ENCODE measurements at regions not wholly inside any gene's neighbourhood (a gene's known extent, or its start where the extent isn't known, plus 50 kb on each side); places are given as distances from the start of the nearest gene placed in this dataset.

DNA sequence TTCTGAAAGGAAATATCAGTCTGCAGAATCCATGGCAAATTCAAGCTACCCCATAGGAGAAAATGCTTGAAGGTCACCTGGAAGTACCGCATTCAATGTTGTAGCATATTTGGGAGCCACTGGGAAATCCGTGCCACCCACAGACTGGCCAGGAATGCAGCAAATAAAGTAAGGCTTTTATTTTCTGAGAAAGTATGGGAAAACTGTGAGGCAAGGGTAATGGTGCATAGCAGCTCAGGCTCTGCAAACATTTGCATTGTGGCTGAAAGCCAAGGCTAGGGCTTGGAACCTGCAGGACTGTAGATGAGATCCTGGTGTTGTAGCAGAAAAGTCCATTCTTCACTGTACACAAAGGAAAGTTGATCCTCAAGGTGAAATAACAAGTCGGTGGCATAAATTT, 450.9 kb upstream of the NR3C2 start (continued):
- TF ChIP-seq, protein P1, sequence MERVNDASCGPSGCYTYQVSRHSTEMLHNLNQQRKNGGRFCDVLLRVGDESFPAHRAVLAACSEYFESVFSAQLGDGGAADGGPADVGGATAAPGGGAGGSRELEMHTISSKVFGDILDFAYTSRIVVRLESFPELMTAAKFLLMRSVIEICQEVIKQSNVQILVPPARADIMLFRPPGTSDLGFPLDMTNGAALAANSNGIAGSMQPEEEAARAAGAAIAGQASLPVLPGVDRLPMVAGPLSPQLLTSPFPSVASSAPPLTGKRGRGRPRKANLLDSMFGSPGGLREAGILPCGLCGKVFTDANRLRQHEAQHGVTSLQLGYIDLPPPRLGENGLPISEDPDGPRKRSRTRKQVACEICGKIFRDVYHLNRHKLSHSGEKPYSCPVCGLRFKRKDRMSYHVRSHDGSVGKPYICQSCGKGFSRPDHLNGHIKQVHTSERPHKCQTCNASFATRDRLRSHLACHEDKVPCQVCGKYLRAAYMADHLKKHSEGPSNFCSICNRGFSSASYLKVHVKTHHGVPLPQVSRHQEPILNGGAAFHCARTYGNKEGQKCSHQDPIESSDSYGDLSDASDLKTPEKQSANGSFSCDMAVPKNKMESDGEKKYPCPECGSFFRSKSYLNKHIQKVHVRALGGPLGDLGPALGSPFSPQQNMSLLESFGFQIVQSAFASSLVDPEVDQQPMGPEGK (CRISPR knock-in tag; IDR thresholded peaks at IDR 0.05; ENCODE audit: borderline replicate concordance), result no peak
- no peak for TF ChIP-seq OSR1 (CRISPR knock-in tag; IDR thresholded peaks at IDR 0.05)
- TF ChIP-seq ZNF8 (CRISPR knock-in tag; IDR thresholded peaks at IDR 0.05), result no peak
- TF ChIP-seq, protein P2, sequence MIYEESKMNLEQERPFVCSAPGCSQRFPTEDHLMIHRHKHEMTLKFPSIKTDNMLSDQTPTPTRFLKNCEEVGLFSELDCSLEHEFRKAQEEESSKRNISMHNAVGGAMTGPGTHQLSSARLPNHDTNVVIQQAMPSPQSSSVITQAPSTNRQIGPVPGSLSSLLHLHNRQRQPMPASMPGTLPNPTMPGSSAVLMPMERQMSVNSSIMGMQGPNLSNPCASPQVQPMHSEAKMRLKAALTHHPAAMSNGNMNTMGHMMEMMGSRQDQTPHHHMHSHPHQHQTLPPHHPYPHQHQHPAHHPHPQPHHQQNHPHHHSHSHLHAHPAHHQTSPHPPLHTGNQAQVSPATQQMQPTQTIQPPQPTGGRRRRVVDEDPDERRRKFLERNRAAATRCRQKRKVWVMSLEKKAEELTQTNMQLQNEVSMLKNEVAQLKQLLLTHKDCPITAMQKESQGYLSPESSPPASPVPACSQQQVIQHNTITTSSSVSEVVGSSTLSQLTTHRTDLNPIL (CRISPR knock-in tag; IDR thresholded peaks at IDR 0.05; ENCODE audit: low read depth), result no peak

DNA sequence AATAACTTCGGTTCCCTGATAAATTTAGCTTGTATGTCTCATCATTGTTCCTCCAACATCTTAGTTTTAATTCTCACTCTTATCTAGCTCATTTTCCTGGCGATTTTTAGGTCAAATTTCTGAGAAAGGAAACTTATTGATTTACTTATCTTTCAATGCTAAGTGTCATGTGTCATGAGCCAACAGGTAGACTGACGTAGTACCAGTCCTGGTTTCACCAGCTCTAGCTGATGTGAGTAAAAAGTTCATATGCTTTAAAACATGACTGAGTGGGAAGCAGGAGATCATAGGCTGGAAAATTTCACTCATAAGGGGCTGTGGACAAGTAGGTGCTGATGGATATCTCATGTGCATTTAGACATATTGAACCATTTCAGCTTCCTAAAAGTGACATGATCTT, 441.7 kb upstream of the NR3C2 start:
- TF ChIP-seq ESRRG (CRISPR knock-in tag; IDR thresholded peaks at IDR 0.05), result no peak
- no peak for TF ChIP-seq ISL1 (CRISPR knock-in tag; IDR thresholded peaks at IDR 0.05)
- TF ChIP-seq SNAI2 (CRISPR knock-in tag; IDR thresholded peaks at IDR 0.05), result no peak
- no peak for TF ChIP-seq ARNTL (CRISPR knock-in tag; IDR thresholded peaks at IDR 0.05; ENCODE audit: borderline replicate concordance, low read depth)
- no peak for TF ChIP-seq RARB (CRISPR knock-in tag; IDR thresholded peaks at IDR 0.05)
- ATAC-seq, result no peak

DNA sequence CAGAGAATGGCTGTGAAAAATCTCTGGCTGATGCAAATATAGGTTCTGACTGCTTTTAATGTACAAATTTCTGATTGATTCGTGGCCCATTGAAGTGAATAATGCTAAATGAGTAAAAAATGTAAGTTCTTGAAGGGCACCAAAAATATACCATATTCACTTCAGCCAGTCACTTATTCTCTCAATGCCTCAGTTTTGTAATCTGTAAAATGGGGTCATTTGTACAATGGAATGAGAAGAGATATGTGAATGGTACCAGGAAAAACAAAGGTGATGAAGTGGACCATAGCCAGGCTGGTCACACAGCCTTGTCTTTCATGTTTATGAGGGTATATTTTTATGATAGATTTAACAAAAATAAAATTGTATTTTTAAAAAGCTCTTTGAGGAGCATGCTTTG, 441.2 kb upstream of the NR3C2 start:
- TF ChIP-seq TOX (CRISPR knock-in tag; IDR thresholded peaks at IDR 0.05; ENCODE audit: borderline replicate concordance) (no peak), ZNF8 (CRISPR knock-in tag; IDR thresholded peaks at IDR 0.05) (no peak), ZNF70 (CRISPR knock-in tag; IDR thresholded peaks at IDR 0.05) (no peak), PPARA (CRISPR knock-in tag; IDR thresholded peaks at IDR 0.05; ENCODE audit: borderline replicate concordance) (no peak), BACH2 (CRISPR knock-in tag; IDR thresholded peaks at IDR 0.05; ENCODE audit: borderline replicate concordance) (no peak), RARB (CRISPR knock-in tag; IDR thresholded peaks at IDR 0.05) (no peak), TCF4 (CRISPR knock-in tag; IDR thresholded peaks at IDR 0.05; ENCODE audit: borderline replicate concordance) (no peak), TSHZ2 (CRISPR knock-in tag; IDR thresholded peaks at IDR 0.05) (no peak), ZFP30 (CRISPR knock-in tag; IDR thresholded peaks at IDR 0.05) (no peak), ZFP3 (CRISPR knock-in tag; IDR thresholded peaks at IDR 0.05) (no peak)
- TF ChIP-seq, protein P1 (CRISPR knock-in tag; IDR thresholded peaks at IDR 0.05; ENCODE audit: borderline replicate concordance), result no peak
- TF ChIP-seq, protein P2 (CRISPR knock-in tag; IDR thresholded peaks at IDR 0.05; ENCODE audit: low read depth), result no peak
- no peak for ATAC-seq

GRCh38 chr4:148881860-148882643, 439.8 kb upstream of the NR3C2 start:
- ATAC-seq, result no peak
- TF ChIP-seq TOX (CRISPR knock-in tag; IDR thresholded peaks at IDR 0.05; ENCODE audit: borderline replicate concordance), result no peak
- no peak for TF ChIP-seq ZNF565 (CRISPR knock-in tag; conservative IDR thresholded peaks at IDR 0.05; ENCODE audit: low read depth)
- no peak for TF ChIP-seq GLIS3 (CRISPR knock-in tag; IDR thresholded peaks at IDR 0.05)
- no peak for TF ChIP-seq RARB (CRISPR knock-in tag; IDR thresholded peaks at IDR 0.05)
